AG10803 (cell line): ENCODE measurements at regions not wholly inside any gene's neighbourhood (a gene's known extent, or its start where the extent isn't known, plus 50 kb on each side); places are given as distances from the start of the nearest gene placed in this dataset.

Experiments
- DNase-seq: peaks from one replicate; pipeline ENCODE4 v3.0.0; 2010; ENCODE audit warnings: low read depth
- H3K4me3 ChIP-seq: 2 replicates; pipeline ENCODE4 v1.5.1; 2011; ENCODE audit warnings: mild to moderate bottlenecking, low read length, control low read depth
- CTCF ChIP-seq: conservative IDR thresholded peaks from 2 replicates; pipeline ENCODE4 v1.5.1; 2011; ENCODE audit warnings: mild to moderate bottlenecking, low read length, control low read depth, inconsistent platforms

- no peak overlapping the region for H3K4me3 ChIP-seq
- DNase-seq, result no peak
- no peak for TF ChIP-seq CTCF
Observed at GRCh38 chr2:107645586-107645985, 181.1 kb upstream of the RGPD4 start.

DNA sequence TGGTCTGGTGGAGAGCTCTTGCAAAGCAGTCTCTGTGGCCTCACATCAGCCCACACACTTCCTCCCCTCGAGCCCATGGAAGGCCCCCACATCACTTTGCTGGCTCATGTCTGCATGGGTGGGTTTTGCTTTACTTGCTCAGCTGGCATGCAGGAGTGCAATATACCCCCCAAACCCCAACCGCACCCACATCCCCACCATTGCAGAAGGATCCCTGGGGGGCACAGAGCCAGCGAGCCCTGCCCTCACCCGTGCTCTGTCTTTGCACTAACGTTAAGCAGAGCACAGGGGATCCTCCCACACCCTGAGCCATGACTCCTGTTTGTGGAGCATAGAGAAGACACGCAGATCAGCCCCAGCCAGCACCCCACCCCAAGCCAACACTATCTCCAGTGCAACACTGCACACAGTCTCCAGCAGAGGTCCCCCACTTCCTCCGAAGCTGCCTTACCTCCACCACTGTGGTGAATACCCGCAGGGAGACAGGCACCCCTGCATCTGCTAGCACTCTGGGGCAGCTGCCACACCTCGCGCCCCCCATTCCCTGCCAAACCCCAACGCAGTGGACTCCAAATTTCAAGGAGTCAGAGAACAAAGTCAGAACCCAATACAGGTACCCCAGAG, 177.8 kb upstream of the RGPD4 start:
- no peak overlapping the region for H3K4me3 ChIP-seq
- DNase-seq, result no peak
- no peak for TF ChIP-seq CTCF

DNA sequence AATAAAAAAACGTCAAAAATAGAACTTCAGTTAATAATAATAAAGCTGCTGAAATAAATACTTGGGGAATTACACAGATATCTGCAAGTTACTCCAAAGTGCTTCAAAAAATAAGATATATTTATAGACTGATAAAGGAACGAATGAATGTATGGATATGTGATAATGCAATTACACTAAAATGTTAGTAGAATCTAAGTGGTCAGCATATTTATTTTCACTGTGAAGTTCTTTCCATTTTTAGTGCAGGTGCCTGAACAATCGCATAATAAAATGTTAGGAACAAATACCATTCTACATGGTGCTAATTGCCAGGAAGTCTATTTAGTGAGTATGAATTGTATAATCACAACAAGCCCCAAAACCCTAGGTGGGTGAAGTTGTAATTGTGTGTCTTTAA, 169.6 kb upstream of the RGPD4 start:
- no peak overlapping the region for H3K4me3 ChIP-seq
- no peak for DNase-seq
- TF ChIP-seq CTCF, result no peak

GRCh38 chr2:107663632-107664031, 163.1 kb upstream of the RGPD4 start:
- no peak for TF ChIP-seq CTCF
- DNase-seq, result no peak
- no peak overlapping the region for H3K4me3 ChIP-seq

DNA sequence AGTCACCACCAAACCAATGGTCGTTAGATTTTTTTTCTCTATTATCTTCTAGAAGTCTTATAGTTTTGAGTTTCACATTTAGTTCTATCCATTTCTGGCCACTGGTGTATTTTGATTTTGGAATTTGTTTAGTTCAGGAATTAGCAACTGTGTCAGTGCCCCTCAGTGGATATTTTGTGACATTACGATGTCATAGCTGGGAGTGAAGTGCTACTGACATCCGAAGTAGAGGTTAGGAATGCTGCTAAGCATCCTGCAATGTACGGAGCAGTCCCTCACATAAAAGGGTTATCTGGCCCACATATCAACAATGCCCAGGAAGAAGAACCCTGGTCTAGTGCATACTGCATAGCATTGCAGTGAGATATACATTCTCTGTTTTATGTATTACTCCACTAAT, 157.4 kb upstream of the RGPD4 start:
- TF ChIP-seq CTCF, result peak; percentile 43
- peak; percentile 12 for DNase-seq
- H3K4me3 ChIP-seq, result no peak overlapping the region

DNA sequence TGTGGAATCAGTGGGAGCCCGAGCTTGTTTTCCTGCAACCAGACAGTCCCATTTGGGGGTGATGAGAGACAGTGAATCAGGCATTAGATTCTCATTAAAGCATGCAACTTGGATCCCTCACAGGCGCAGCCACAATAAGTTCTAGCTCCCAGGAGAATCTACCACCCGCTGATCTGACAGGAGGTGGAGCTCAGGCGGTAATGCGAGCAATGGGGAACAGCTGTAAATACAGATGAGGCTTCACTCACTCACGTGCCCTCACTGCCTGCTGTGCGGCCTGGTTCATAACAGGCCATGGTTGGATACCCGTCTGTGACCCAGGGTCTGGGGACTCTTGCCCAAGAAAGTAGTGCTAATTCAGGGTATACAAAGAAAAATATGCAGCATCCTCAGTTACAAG, 144.8 kb upstream of the RGPD4 start:
- DNase-seq, result no peak
- TF ChIP-seq CTCF, result no peak
- no peak overlapping the region for H3K4me3 ChIP-seq

- no peak for TF ChIP-seq CTCF
- H3K4me3 ChIP-seq, result no peak overlapping the region
- no peak for DNase-seq
Observed at GRCh38 chr2:107684421-107684820, 142.3 kb upstream of the RGPD4 start.
